WTC11 (cell line): ENCODE measurements at regions not wholly inside any gene's neighbourhood (a gene's known extent, or its start where the extent isn't known, plus 50 kb on each side); places are given as distances from the start of the nearest gene placed in this dataset.
A peak's percentile ranks its signal among the peaks of the same experiment; 100 is the strongest.

Experiments
- ATAC-seq: fragments of 200-7000 bp; cut with Tn5 transposase; 2 replicates; pipeline ENCODE4 v1.10.0; 2021; ENCODE audit warnings: mild to moderate bottlenecking, moderate library complexity
- CTCF ChIA-PET: fragments of 300-600 bp; sonication (Branson Sonifier 250); formaldehyde crosslinking; loops from one replicate; lab custom pipeline; 2021; ENCODE audit warnings: antibody characterized with exemption; lab: Charles Lee
- POLR2A ChIA-PET: fragments of 350-600 bp; sonication (Branson Sonifier 250); formaldehyde crosslinking; loops from one replicate; lab custom pipeline; 2021; ENCODE audit warnings: antibody characterized with exemption; lab: Charles Lee
- DNase-seq: peaks from one replicate; pipeline ENCODE4 v3.0.0; 2021; ENCODE audit warnings: low spot score
- H3K27ac Mint-ChIP-seq: 2 replicates; pipeline ENCODE4 v1.8.0; 2021; ENCODE audit warnings: mixed read lengths
- H3K27me3 Mint-ChIP-seq: 2 replicates; pipeline ENCODE4 v1.8.0; 2021; ENCODE audit warnings: low read depth, mild to moderate bottlenecking, moderate library complexity, mixed read lengths
- H3K36me3 Mint-ChIP-seq: 2 replicates; pipeline ENCODE4 v1.8.0; 2021; ENCODE audit warnings: mixed read lengths
- H3K4me1 Mint-ChIP-seq: 2 replicates; pipeline ENCODE4 v1.8.0; 2022; ENCODE audit warnings: mixed read lengths
- H3K4me3 Mint-ChIP-seq: 2 replicates; pipeline ENCODE4 v1.8.0; 2021; ENCODE audit warnings: mild to moderate bottlenecking, moderate library complexity, mixed read lengths
- H3K9me3 Mint-ChIP-seq: 2 replicates; pipeline ENCODE4 v1.8.0; 2021; ENCODE audit warnings: mixed read lengths
- AFF4 ChIP-seq: sonication (generic); formaldehyde crosslinking; IDR thresholded peaks from 2 replicates; pipeline ENCODE4 v1.8.1; 2023; ENCODE audit warnings: mild to moderate bottlenecking, missing genetic modification reagents, borderline replicate concordance
- ATF2 ChIP-seq: sonication (generic); formaldehyde crosslinking; IDR thresholded peaks from 2 replicates; pipeline ENCODE4 v1.8.1; 2022; ENCODE audit warnings: low read depth, missing genetic modification reagents, borderline replicate concordance
- CTCF ChIP-seq: fragments of 200-600 bp; IDR thresholded peaks from 2 replicates; pipeline ENCODE4 v1.8.0; 2022; ENCODE audit warnings: antibody characterized with exemption
- GABPB1 ChIP-seq: sonication (generic); formaldehyde crosslinking; IDR thresholded peaks from 2 replicates; pipeline ENCODE4 v1.8.1; 2023; ENCODE audit warnings: mild to moderate bottlenecking, missing genetic modification reagents
- MLX ChIP-seq: sonication (generic); formaldehyde crosslinking; IDR thresholded peaks from 2 replicates; pipeline ENCODE4 v1.8.1; 2023; ENCODE audit warnings: mild to moderate bottlenecking, missing genetic modification reagents, moderate library complexity
- TCF7 ChIP-seq: sonication (generic); formaldehyde crosslinking; IDR thresholded peaks from 2 replicates; pipeline ENCODE4 v1.8.0; 2022; ENCODE audit warnings: mild to moderate bottlenecking, low read depth, missing genetic modification reagents, moderate library complexity
- TEAD4 ChIP-seq: sonication (generic); formaldehyde crosslinking; IDR thresholded peaks from 2 replicates; pipeline ENCODE4 v1.8.0; 2022; ENCODE audit warnings: mild to moderate bottlenecking, missing genetic modification reagents
- ZNF219 ChIP-seq: sonication (generic); formaldehyde crosslinking; IDR thresholded peaks from 2 replicates; pipeline ENCODE4 v1.8.0; 2023; ENCODE audit warnings: missing genetic modification reagents, mild to moderate bottlenecking, borderline replicate concordance
- ZNF532 ChIP-seq: fragments of 250-450 bp; sonication (Bioruptor Pico); IDR thresholded peaks from 2 replicates; pipeline ENCODE4 v1.9.0; 2021; ENCODE audit warnings: mild to moderate bottlenecking, borderline replicate concordance

- no peaks in the 10 kb centered on the region; the same call in 1 of the 2 replicates for H3K27me3 Mint-ChIP-seq
- DNase-seq (no peak), ATAC-seq (no peak)
- TF ChIP-seq GABPB1 (CRISPR knock-in tag) (peak; percentile 30; the same call in 1 of the 2 replicates), ATF2 (CRISPR knock-in tag) (no peak), TCF7 (CRISPR knock-in tag) (no peak), ZNF532 (CRISPR knock-in tag) (no peak), CTCF (no peak)
- H3K4me1 Mint-ChIP-seq, result peaks cover 27% of the 10 kb centered on the region
- no peak overlapping the region for H3K4me3 Mint-ChIP-seq
- H3K27ac Mint-ChIP-seq, result peak overlapping the region; percentile 58; the same call in 1 of the 2 replicates
- H3K9me3 Mint-ChIP-seq, result no peaks in the 10 kb centered on the region
- H3K36me3 Mint-ChIP-seq, result no peaks in the 10 kb centered on the region
- ChIA-PET POLR2A (no interaction called here), CTCF (interaction anchor here (1.0 to 2.7 kb wide), 10 partner anchors 14 to 213 kb away, joined by 3 to 20 read pairs (median 4); no protein-coding TSS in a partner anchor)
Observed at GRCh38 chr11:116427903-116428637, 344.7 kb downstream of the BUD13 start.

GRCh38 chr11:116427337-116427902 is 345.4 kb downstream of the BUD13 start:
- Mint-ChIP-seq H3K27me3 (no peaks in the 10 kb centered on the region; the same call in 1 of the 2 replicates), H3K27ac (no peak overlapping the region), H3K36me3 (no peaks in the 10 kb centered on the region), H3K4me3 (no peak overlapping the region), H3K4me1 (peaks cover 33% of the 10 kb centered on the region), H3K9me3 (no peaks in the 10 kb centered on the region)
- DNase-seq (no peak), ATAC-seq (no peak)
- ChIA-PET CTCF (interaction anchor here (1.0 to 2.7 kb wide), 9 partner anchors 13 to 214 kb away, joined by 3 to 20 read pairs (median 5); no protein-coding TSS in a partner anchor), POLR2A (no interaction called here)
- TF ChIP-seq MLX (CRISPR knock-in tag), result no peak
- no peak for TF ChIP-seq TEAD4
- no peak for TF ChIP-seq AFF4 (CRISPR knock-in tag)
- TF ChIP-seq ZNF219 (CRISPR knock-in tag), result no peak
